GM18505 (cell line): ENCODE measurements at regions not wholly inside any gene's neighbourhood (a gene's known extent, or its start where the extent isn't known, plus 50 kb on each side); places are given as distances from the start of the nearest gene placed in this dataset.
"Not testable (repeated sequence)": the region's sequence is repeated elsewhere in the genome, so short reads cannot be mapped to it uniquely, and the experiment has no call there.

Experiments used
- ATAC-seq: cut with Tn5 transposase; IDR thresholded peaks from one replicate; pipeline ENCODE4 v1.9.1; 2021; ENCODE audit not compliant: unreplicated experiment
- POLR2A ChIP-seq: IDR thresholded peaks from 4 replicates; pipeline ENCODE4 v1.6.1; 2011; ENCODE audit warnings: borderline replicate concordance; ENCODE audit not compliant: insufficient read depth, insufficient read length; ENCODE audit errors: extremely low read depth

GRCh38 chr7:119270045-119270464 is 1002.9 kb upstream of the KCND2 start:
- ATAC-seq: peak; percentile 98
- TF ChIP-seq POLR2A: no peak

DNA sequence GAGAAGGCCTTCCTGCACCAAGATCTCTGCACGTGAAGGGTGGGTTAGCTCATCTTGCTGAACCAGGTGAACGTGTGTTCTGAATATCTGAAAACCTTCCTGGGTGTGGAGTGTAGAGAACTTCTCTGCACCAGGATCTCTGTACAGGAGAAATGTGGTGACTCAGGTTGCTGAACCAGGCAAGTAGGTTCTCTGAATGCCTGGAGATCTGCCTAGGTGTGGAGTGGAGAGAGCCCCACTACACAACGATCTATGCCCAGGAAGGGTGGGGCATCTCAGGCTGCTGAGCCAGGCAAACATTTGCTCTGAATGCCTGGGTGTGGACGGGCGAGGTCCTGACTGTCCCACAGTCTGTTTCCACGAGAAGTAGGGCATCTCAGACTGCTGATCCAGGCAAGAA is 1002.3 kb upstream of the KCND2 start:
- no peak for TF ChIP-seq POLR2A
- no peak for ATAC-seq

GRCh38 chr7:119271147-119271779 is 1001.7 kb upstream of the KCND2 start:
- ATAC-seq: no peak
- TF ChIP-seq POLR2A: no peak

- no peak for ATAC-seq
- no peak for TF ChIP-seq POLR2A
Observed at GRCh38 chr7:119281181-119281846, 991.7 kb upstream of the KCND2 start.

GRCh38 chr7:119283353-119283752 is 989.6 kb upstream of the KCND2 start:
- no peak for ATAC-seq
- no peak for TF ChIP-seq POLR2A

DNA sequence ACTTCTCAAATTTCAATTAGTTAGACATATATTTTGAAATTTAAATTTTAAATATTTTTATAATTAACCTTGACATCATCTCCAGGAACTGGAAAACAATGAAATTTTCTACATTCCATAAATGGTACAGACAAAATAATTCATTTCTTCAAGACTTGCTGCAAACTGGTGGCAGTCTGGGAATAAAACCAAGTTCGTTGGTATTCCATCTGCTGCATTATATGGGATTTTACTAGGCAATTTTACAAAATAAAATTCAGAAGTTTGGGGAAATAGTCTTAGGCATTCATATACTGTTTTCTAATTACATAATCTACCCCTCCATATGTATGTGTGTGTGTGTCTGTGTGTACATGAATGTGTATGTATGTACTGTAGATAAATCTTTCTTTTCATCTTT is 984.6 kb upstream of the KCND2 start:
- no peak for TF ChIP-seq POLR2A
- ATAC-seq: no peak

- not testable (repeated sequence) for ATAC-seq
Observed at GRCh38 chr7:119300341-119300740, 972.6 kb upstream of the KCND2 start.

- no peak for TF ChIP-seq POLR2A
- no peak for ATAC-seq
Observed at GRCh38 chr7:119320316-119320715, 952.7 kb upstream of the KCND2 start.

GRCh38 chr7:119329715-119330114 is 943.3 kb upstream of the KCND2 start:
- TF ChIP-seq POLR2A: no peak
- ATAC-seq: no peak

- ATAC-seq: no peak
- no peak for TF ChIP-seq POLR2A
Observed at GRCh38 chr7:119335405-119335804, 937.6 kb upstream of the KCND2 start.

GRCh38 chr7:119341822-119342221 is 931.2 kb upstream of the KCND2 start:
- no peak for ATAC-seq
- no peak for TF ChIP-seq POLR2A

DNA sequence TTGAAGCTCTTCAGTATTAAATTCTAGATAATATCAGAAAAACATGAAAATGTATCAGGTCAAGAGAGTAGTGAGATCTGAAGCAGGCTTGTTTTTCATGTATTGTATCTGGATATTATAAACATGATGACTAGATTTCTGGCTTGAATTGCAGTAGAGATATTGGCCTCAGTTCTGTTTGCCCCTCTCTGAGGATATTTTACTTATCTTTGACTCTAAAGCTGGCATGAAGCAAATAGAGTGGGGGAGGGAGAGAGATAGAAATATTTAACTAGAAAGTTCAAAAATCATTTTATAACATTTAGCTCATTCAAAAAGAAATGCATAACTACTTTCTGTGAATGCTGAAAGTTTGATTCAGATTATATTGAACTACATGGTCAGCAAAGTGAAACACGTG is 929.7 kb upstream of the KCND2 start:
- ATAC-seq: no peak

DNA sequence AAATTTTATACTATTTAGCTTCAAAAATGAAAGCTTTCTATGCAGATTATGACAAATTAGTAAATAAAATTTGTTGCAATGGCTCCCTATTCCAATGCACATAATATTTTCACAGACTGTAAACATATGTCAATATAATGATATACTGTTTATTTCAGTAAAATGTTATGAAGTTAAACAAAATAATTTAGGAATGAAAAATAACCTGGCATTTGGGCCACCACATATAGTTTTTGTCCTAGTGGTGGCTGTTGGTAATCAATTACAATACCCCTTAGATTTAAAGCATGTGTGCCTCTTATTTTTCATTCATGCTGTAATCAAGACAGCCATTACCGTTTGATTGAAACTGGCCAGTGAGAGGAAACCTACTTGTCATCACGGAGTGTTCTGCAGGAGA is 928.5 kb upstream of the KCND2 start:
- no peak for ATAC-seq
- no peak for TF ChIP-seq POLR2A

More for the DNA sequence above, 929.7 kb upstream of the KCND2 start:
- TF ChIP-seq POLR2A: no peak

DNA sequence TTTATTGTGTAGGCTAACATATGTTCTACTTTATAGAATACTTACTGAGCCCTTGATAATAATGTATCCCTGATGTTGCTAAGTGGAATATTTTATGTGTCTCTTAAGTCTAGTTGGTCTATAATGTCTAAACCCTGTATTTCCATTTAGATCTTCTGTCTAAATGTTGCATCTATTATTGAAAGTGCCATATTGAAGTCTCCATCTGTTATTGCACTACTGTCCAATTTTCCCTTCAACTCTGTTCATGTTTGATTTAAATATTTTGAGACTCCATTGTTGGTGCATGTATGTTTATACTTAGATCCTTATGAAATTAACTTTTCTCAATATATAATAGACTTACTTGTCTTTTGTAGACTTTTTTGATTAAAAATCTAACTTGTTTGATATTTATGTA is 924.5 kb upstream of the KCND2 start:
- TF ChIP-seq POLR2A: no peak
- no peak for ATAC-seq
